LNCAP (cell line): ENCODE measurements at regions not wholly inside any gene's neighbourhood (a gene's known extent, or its start where the extent isn't known, plus 50 kb on each side); places are given as distances from the start of the nearest gene placed in this dataset.

Experiments
- CTCF ChIP-seq: fragments of 450-650 bp; IDR thresholded peaks from 2 replicates; pipeline ENCODE4 v1.5.1; 2017; ENCODE audit warnings: mild to moderate bottlenecking

DNA sequence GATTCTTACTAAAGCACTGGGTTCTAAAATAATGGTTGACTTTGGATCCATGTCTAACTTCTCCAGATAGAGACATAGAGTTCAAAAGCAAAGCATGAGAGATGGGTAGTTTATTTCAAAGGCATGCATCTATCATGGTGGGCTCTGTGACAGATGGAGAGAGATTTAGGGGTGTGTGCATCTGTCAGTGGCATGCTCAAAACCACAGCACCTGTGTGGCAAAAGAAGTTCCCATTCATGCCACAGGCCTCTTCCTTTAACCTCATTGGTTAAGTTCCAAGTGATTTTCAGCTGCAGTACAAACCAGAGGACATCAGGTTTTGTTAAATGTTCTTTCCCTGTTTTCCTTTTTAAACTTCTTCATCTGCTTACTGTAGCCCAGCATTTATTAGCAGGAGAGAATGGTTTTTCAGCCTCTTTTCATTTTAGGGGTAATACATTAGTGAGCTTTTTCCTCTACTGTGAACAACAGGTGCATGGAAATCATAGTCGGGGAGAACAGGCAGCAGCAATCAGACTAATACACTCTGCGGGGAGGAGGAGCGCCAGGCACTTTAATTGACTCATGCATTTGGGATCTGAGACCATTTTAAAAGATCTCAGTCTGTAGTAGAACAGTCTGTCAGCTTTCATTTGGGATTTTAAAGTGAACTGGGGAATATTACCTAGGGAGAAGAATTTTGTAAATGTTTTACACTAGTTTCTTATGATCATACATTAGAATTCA, 52.4 kb upstream of the UPP2 start:
- no peak for TF ChIP-seq CTCF

DNA sequence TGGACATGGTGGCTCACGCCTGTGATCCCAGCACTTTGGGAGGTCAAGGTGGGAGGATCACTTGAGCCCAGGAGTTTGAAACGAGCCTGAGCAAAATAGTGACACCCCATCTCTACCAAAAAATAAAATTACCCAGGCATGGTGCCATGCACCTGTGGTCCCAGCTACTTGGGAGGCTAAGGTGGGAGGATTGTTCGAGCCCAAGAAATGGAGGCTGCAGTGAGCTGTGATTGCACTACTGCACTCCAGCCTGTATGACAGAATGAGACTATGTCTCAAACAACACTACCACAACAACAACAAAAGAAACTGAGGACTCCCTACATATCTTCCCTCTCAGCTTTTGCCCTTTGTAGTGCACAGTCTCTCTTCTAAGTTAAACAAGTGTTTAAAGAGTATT, 53.3 kb upstream of the UPP2 start:
- no peak for TF ChIP-seq CTCF

- TF ChIP-seq CTCF: no peak
Measured at GRCh38 chr2:158047156-158047611, 54.5 kb upstream of the UPP2 start.

DNA sequence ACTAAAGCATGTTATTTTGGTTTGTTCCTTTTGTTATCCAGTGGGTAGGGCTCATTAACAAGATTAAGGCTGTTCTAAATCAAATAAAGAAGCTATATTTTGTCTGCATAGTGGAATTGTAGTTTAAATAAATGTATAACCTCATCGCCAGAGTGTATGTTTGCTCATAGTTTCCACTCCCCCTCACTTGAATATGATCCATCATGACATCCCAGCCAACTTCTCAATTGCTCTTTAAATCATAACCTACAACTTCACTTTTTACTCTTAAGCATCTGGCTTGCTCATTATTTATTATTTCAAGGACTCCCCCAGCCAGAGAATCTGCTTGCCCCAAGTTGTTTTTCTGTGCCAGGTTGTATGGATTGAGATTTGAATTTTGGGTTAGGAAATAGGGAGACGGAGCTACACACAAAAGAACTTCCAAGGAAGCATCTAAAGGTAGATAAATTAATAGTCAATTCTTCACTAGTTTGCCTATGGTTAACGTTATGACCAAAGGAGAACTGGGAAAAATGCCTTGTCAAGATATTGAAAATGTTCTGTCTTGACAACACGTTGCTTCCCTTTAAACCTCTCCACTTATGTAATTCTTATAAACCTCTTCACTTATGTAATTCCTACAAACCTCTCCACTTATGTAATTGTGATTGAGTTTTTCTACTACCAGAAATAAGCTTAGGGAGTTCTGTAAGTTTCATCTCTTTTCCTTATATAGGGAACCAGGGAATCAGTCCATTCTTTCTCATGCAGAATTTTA, 55.4 kb upstream of the UPP2 start:
- no peak for TF ChIP-seq CTCF

DNA sequence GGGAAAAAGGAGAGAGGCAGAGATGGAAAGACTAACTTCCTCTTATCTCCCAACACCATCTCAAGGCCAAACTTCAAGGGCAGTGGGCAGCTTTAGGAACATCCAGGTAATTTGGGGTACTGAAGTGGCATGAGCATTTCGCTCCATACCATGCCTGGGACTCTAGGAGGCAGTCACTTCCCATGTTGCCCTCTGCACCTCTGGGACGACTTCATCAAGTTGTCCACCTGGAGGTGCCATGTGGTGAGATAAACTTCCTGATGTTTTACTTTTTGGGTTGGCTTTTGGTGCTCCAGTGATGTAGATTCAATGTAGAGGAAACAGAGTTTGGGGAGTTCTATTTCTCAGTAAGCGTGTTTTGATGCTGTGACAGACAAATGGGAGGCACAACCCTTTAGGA, 56.3 kb upstream of the UPP2 start:
- peak; percentile 53; the same call in 1 of the 2 replicates for TF ChIP-seq CTCF

- no peak for TF ChIP-seq CTCF
Measured at GRCh38 chr2:158043181-158043948, 58.3 kb upstream of the UPP2 start.

DNA sequence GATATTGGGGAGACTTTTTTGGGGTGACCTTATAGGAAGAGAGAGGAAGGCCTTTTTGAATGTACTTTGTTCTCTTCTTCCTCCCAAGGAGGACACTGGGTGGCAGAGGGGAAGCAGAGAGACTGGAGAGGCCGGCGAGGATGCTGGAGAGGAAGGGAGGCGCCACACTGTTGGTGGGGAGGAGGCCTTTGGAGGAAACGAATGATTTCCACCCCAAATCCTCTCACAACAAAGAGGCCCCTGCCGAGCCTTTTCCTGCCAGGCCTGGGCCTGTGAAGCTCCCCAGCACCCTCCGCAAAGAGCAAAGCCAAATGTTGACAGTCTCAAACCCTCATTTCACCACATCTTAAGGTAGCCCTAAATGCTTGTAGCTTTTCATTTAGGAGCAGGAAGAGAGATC, 59.0 kb upstream of the UPP2 start:
- TF ChIP-seq CTCF: no peak
